Panc1 (cell line): ENCODE measurements at regions not wholly inside any gene's neighbourhood (a gene's known extent, or its start where the extent isn't known, plus 50 kb on each side); places are given as distances from the start of the nearest gene placed in this dataset.

Experiments used
- ATAC-seq: fragments of 200-7000 bp; cut with Tn5 transposase; 2 replicates; pipeline ENCODE4 v1.9.1; 2020; ENCODE audit warnings: mild to moderate bottlenecking, moderate library complexity
- BruUV-seq: library from RNA; stranded (reverse); fragments of 400-500 nt; replicated peaks from 2 replicates; lab custom pipeline; 2021; lab: Mats Ljungman, UMichigan
- CTCF ChIA-PET: fragments of 300-600 bp; sonication (Branson Sonifier 250); formaldehyde crosslinking; loops from one replicate; lab custom pipeline; 2022; ENCODE audit warnings: antibody characterized with exemption; lab: Charles Lee
- POLR2A ChIA-PET: fragments of 300-600 bp; sonication (Branson Sonifier 250); formaldehyde crosslinking; loops from one replicate; lab custom pipeline; 2022; ENCODE audit warnings: antibody characterized with exemption; lab: Charles Lee
- DNase-seq: peaks from one replicate; pipeline ENCODE4 v3.0.0-alpha.2; 2010; ENCODE audit warnings: low read depth, low spot score
- H3K27ac ChIP-seq: 2 replicates; pipeline ENCODE4 v1.5.1; 2011; ENCODE audit warnings: mild to moderate bottlenecking, low read length, inconsistent platforms
- H3K27me3 ChIP-seq: fragments of 200-500 bp; sonication (Bioruptor generic); 2 replicates; pipeline ENCODE4 v1.6.0; 2014; ENCODE audit warnings: low read length, inconsistent platforms; ENCODE audit not compliant: control insufficient read depth, insufficient read depth
- H3K36me3 ChIP-seq: fragments of 200-500 bp; sonication (Bioruptor generic); 2 replicates; pipeline ENCODE4 v1.5.1; 2014; ENCODE audit warnings: inconsistent platforms, mild to moderate bottlenecking, low read length, moderate library complexity; ENCODE audit not compliant: control insufficient read depth, insufficient read depth
- H3K4me1 ChIP-seq: 2 replicates; pipeline ENCODE4 v1.5.1; 2011; ENCODE audit warnings: inconsistent platforms, mild to moderate bottlenecking, low read length, moderate library complexity; ENCODE audit not compliant: control insufficient read depth, insufficient read depth
- H3K4me3 ChIP-seq, 2 experiments: 2 replicates each; pipeline ENCODE4 v1.5.1; 2011 to 2012; ENCODE audit warnings: low read depth in 2 of 2, low read length in 2 of 2, mild to moderate bottlenecking in 2 of 2, inconsistent platforms in 1 of 2, moderate library complexity in 1 of 2
- H3K9me3 ChIP-seq: fragments of 200-500 bp; sonication (Bioruptor generic); 2 replicates; pipeline ENCODE4 v1.5.1; 2014; ENCODE audit warnings: low read depth, mild to moderate bottlenecking, inconsistent platforms, low read length, moderate library complexity; ENCODE audit not compliant: control insufficient read depth, insufficient read depth
- POLR2AphosphoS5 ChIP-seq: IDR thresholded peaks from 2 replicates; pipeline ENCODE4 v1.6.1; 2012; ENCODE audit warnings: mild to moderate bottlenecking, low read depth, low read length, moderate library complexity
- SIN3A ChIP-seq: IDR thresholded peaks from 2 replicates; pipeline ENCODE4 v1.6.1; 2012; ENCODE audit warnings: low read depth, mild to moderate bottlenecking, low read length, moderate library complexity, borderline replicate concordance; ENCODE audit not compliant: insufficient read depth
- TCF7L2 ChIP-seq: IDR thresholded peaks from 2 replicates; pipeline ENCODE4 v1.6.1; 2011; ENCODE audit warnings: mild to moderate bottlenecking, low read depth, low read length, inconsistent platforms
- in situ Hi-C: cut with HindIII; loops from 2 replicates; pipeline ENCODE4 v1.10.0; 2016; ENCODE audit warnings: low sequenced_read_pairs, low pct_unique_long_range_greater_than_20kb
- intact Hi-C: fragments of 100-400 bp; cut with micrococcal nuclease; formaldehyde crosslinking; loops from one replicate; pipeline ENCODE4 v1.10.0; 2022; ENCODE audit not compliant: unreplicated experiment
- TF ChIP-seq, protein P1 (sequence below): fragments of 450-650 bp; IDR thresholded peaks from 2 replicates; pipeline ENCODE4 v1.5.1; 2017; ENCODE audit warnings: mild to moderate bottlenecking
- TF ChIP-seq, protein P2 (sequence below), 2 experiments: IDR thresholded peaks; 2 replicates each; pipeline ENCODE4 v1.6.1; 2011 to 2012; ENCODE audit warnings: low read depth in 2 of 2, control low read depth in 1 of 2, low read length in 1 of 2, mild to moderate bottlenecking in 1 of 2, moderate library complexity in 1 of 2; ENCODE audit not compliant: insufficient read depth in 1 of 2

DNA sequence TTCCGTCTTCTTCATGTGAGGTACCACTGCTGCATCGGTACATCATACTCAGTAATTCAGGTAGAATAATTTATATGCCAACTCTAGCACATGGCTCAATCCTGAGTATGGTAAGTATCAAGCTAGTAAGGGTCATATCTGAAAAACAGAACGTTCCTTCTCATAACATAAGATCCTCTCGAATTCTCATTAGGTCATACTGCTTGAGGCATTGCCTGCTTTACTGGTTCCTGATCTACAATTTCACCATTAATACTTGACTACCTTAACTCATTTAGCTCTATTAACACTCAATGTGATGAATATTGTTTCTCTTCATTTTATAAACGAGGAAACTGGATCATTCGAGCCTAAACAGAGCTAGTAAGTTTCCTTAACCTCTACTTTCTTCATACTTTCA, 871.6 kb downstream of the BRINP3 start:
- Histone ChIP-seq H3K9me3 (no peaks in the 10 kb centered on the region), H3K36me3 (no peaks in the 10 kb centered on the region), H3K4me1 (no peaks in the 10 kb centered on the region), H3K27ac (no peak overlapping the region), H3K4me3 (no peak overlapping the region), H3K27me3 (no peaks in the 10 kb centered on the region)
- ChIA-PET POLR2A (no interaction called here), CTCF (no interaction called here)
- intact Hi-C loops (no loop called here), in situ Hi-C loops (no loop called here)
- no peak for DNase-seq
- ATAC-seq: no peak
- no TSS peak for BruUV-seq
- TF ChIP-seq, protein P1, sequence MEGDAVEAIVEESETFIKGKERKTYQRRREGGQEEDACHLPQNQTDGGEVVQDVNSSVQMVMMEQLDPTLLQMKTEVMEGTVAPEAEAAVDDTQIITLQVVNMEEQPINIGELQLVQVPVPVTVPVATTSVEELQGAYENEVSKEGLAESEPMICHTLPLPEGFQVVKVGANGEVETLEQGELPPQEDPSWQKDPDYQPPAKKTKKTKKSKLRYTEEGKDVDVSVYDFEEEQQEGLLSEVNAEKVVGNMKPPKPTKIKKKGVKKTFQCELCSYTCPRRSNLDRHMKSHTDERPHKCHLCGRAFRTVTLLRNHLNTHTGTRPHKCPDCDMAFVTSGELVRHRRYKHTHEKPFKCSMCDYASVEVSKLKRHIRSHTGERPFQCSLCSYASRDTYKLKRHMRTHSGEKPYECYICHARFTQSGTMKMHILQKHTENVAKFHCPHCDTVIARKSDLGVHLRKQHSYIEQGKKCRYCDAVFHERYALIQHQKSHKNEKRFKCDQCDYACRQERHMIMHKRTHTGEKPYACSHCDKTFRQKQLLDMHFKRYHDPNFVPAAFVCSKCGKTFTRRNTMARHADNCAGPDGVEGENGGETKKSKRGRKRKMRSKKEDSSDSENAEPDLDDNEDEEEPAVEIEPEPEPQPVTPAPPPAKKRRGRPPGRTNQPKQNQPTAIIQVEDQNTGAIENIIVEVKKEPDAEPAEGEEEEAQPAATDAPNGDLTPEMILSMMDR: no peak
- TF ChIP-seq, protein P2, sequence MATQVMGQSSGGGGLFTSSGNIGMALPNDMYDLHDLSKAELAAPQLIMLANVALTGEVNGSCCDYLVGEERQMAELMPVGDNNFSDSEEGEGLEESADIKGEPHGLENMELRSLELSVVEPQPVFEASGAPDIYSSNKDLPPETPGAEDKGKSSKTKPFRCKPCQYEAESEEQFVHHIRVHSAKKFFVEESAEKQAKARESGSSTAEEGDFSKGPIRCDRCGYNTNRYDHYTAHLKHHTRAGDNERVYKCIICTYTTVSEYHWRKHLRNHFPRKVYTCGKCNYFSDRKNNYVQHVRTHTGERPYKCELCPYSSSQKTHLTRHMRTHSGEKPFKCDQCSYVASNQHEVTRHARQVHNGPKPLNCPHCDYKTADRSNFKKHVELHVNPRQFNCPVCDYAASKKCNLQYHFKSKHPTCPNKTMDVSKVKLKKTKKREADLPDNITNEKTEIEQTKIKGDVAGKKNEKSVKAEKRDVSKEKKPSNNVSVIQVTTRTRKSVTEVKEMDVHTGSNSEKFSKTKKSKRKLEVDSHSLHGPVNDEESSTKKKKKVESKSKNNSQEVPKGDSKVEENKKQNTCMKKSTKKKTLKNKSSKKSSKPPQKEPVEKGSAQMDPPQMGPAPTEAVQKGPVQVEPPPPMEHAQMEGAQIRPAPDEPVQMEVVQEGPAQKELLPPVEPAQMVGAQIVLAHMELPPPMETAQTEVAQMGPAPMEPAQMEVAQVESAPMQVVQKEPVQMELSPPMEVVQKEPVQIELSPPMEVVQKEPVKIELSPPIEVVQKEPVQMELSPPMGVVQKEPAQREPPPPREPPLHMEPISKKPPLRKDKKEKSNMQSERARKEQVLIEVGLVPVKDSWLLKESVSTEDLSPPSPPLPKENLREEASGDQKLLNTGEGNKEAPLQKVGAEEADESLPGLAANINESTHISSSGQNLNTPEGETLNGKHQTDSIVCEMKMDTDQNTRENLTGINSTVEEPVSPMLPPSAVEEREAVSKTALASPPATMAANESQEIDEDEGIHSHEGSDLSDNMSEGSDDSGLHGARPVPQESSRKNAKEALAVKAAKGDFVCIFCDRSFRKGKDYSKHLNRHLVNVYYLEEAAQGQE (IDR thresholded peaks at IDR 0.05; ENCODE audit: insufficient read depth in 1 of 2, low read depth in 2 of 2, low read length in 1 of 2): no peak
- TF ChIP-seq TCF7L2 (no peak), SIN3A (no peak), POLR2AphosphoS5 (no peak)

DNA sequence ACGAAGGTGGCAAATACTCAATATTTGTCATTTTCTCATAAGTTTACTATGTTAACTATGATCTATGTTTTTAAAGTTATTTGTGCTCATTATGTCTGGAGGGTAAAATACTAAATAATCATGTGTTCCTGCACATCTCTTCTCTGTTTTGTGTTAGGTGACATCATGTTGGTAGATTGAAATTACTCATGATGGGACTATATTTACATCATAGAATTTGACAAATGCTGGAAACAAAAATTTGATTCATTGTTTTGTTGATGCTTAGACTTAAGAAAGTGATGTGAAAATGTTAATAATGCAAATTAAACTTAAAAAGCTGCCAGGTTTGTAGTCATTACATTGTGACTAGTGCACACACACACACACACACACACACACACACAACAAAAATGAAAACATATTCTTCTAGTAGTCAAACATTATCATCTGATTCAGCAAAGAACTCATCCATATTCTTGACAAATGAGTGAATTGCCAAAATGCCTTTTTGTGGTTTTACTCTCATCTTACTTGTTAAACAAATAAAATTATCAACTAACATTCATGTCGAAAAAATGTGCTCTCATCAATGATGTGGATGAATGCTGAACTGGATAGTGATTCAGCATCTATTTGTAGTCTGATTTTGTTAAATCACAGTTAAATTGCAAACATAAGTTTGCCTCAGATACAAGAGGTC, 870.7 kb downstream of the BRINP3 start:
- DNase-seq (no peak), ATAC-seq (no peak)
- Histone ChIP-seq H3K4me3 (no peak overlapping the region), H3K27me3 (no peaks in the 10 kb centered on the region), H3K9me3 (no peaks in the 10 kb centered on the region), H3K36me3 (no peaks in the 10 kb centered on the region), H3K27ac (no peak overlapping the region), H3K4me1 (no peaks in the 10 kb centered on the region)
- no TSS peak for BruUV-seq
- intact Hi-C loops: no loop called here
- in situ Hi-C loops: no loop called here
- TF ChIP-seq, protein P2 (IDR thresholded peaks at IDR 0.05; ENCODE audit: insufficient read depth in 1 of 2, low read depth in 2 of 2, low read length in 1 of 2): no peak
- TF ChIP-seq TCF7L2: no peak
- TF ChIP-seq, protein P1: no peak
- ChIA-PET POLR2A (no interaction called here), CTCF (no interaction called here)
